ENCODE measurements at regions not wholly inside any gene's neighbourhood (a gene's known extent, or its start where the extent isn't known, plus 50 kb on each side); places are given as distances from the start of the nearest gene placed in this dataset.

GRCh38 chr13:111589321-111589720 is 268.9 kb downstream of the TEX29 start:
- TF ChIP-seq CTCF (IDR thresholded peaks at IDR 0.05) (no peak), EZH2 (IDR thresholded peaks at IDR 0.05) (no peak)
